Activated T-cell treated with anti-CD3 and anti-CD28 coated beads for 24 hours (primary cell): ENCODE measurements at regions not wholly inside any gene's neighbourhood (a gene's known extent, or its start where the extent isn't known, plus 50 kb on each side); places are given as distances from the start of the nearest gene placed in this dataset.

Experiments
- DNase-seq: peaks from one replicate; pipeline ENCODE4 v3.0.0-alpha.2; 2020; ENCODE audit warnings: low read depth

- no peak for DNase-seq
Observed at GRCh38 chr5:133763744-133764143, 151.4 kb upstream of the FSTL4 start.

- DNase-seq, result no peak
Observed at GRCh38 chr5:133761632-133762031, 149.3 kb upstream of the FSTL4 start.

- no peak for DNase-seq
Observed at GRCh38 chr5:133760532-133760931, 148.2 kb upstream of the FSTL4 start.

- DNase-seq, result no peak
Observed at GRCh38 chr5:133758641-133759040, 146.3 kb upstream of the FSTL4 start.

GRCh38 chr5:133757396-133757945, 145.1 kb upstream of the FSTL4 start:
- DNase-seq, result no peak

- DNase-seq, result no peak
Observed at GRCh38 chr5:133756756-133757155, 144.4 kb upstream of the FSTL4 start.

- no peak for DNase-seq
Observed at GRCh38 chr5:133756036-133756435, 143.7 kb upstream of the FSTL4 start.

GRCh38 chr5:133754575-133755169, 142.3 kb upstream of the FSTL4 start:
- peak; percentile 8 for DNase-seq

GRCh38 chr5:133753856-133754255, 141.5 kb upstream of the FSTL4 start:
- no peak for DNase-seq

- no peak for DNase-seq
Observed at GRCh38 chr5:133751846-133752245, 139.5 kb upstream of the FSTL4 start.

- no peak for DNase-seq
Observed at GRCh38 chr5:133751421-133751820, 139.1 kb upstream of the FSTL4 start.

GRCh38 chr5:133750856-133751255, 138.5 kb upstream of the FSTL4 start:
- no peak for DNase-seq

- no peak for DNase-seq
Observed at GRCh38 chr5:133750356-133750755, 138.0 kb upstream of the FSTL4 start.

GRCh38 chr5:133749331-133749985, 137.1 kb upstream of the FSTL4 start:
- no peak for DNase-seq

- no peak for DNase-seq
Observed at GRCh38 chr5:133746834-133747233, 134.5 kb upstream of the FSTL4 start.

- DNase-seq, result no peak
Observed at GRCh38 chr5:133744960-133745308, 132.6 kb upstream of the FSTL4 start.

GRCh38 chr5:133744051-133744959, 132.0 kb upstream of the FSTL4 start:
- no peak for DNase-seq

GRCh38 chr5:133742431-133742988, 130.2 kb upstream of the FSTL4 start:
- DNase-seq, result no peak

GRCh38 chr5:133741818-133742355, 129.5 kb upstream of the FSTL4 start:
- DNase-seq, result no peak

GRCh38 chr5:133741396-133741795, 129.1 kb upstream of the FSTL4 start:
- DNase-seq, result no peak

- no peak for DNase-seq
Observed at GRCh38 chr5:133739181-133739780, 126.9 kb upstream of the FSTL4 start.

GRCh38 chr5:133738271-133738670, 125.9 kb upstream of the FSTL4 start:
- DNase-seq, result no peak
